Activated T-helper 1 cell treated with anti-CD3 and anti-CD28 coated beads, Interleukin-12 subunit alpha, Interleukin-12 subunit beta, Interleukin-2, Interleukin-4 antibody, amounts not matched to agents 30 ng/mL and 10 ng/mL and 1 ng/mL, durations not matched to agents 14 hours and 24 hours and 36 hours (primary cell): ENCODE measurements at regions not wholly inside any gene's neighbourhood (a gene's known extent, or its start where the extent isn't known, plus 50 kb on each side); places are given as distances from the start of the nearest gene placed in this dataset.

ENCODE experiments used
- DNase-seq: peaks from one replicate; pipeline ENCODE4 v3.0.0; 2021; ENCODE audit warnings: low spot score
- H3K27ac Mint-ChIP-seq: one replicate; pipeline ENCODE4 v1.8.0; 2021; ENCODE audit warnings: mild to moderate bottlenecking, mixed read lengths
- H3K27me3 Mint-ChIP-seq: one replicate; pipeline ENCODE4 v1.8.0; 2022; ENCODE audit warnings: mild to moderate bottlenecking, moderate library complexity, mixed read lengths; ENCODE audit not compliant: insufficient read depth
- H3K36me3 Mint-ChIP-seq: one replicate; pipeline ENCODE4 v1.8.0; 2021; ENCODE audit warnings: low read depth, mixed read lengths
- H3K4me1 Mint-ChIP-seq: one replicate; pipeline ENCODE4 v1.8.0; 2021; ENCODE audit warnings: low read depth, mixed read lengths
- H3K4me3 Mint-ChIP-seq: one replicate; pipeline ENCODE4 v1.8.0; 2021; ENCODE audit warnings: mild to moderate bottlenecking, moderate library complexity, mixed read lengths
- H3K9me3 Mint-ChIP-seq: one replicate; pipeline ENCODE4 v1.8.0; 2021; ENCODE audit warnings: mixed read lengths
- intact Hi-C: fragments of 100-400 bp; cut with micrococcal nuclease; formaldehyde crosslinking; loops from one replicate; pipeline ENCODE4 v1.15.1; 2024

- no peak overlapping the region for H3K27ac Mint-ChIP-seq
- no peaks in the 10 kb centered on the region for H3K4me1 Mint-ChIP-seq
Measured at GRCh38 chr1:162983671-162984425, 85.3 kb upstream of the RGS4 start.

GRCh38 chr1:162982364-162982763 lies 86.8 kb upstream of the RGS4 start:
- H3K27ac Mint-ChIP-seq, result no peak overlapping the region
- DNase-seq, result no peak
- no peak overlapping the region for H3K4me3 Mint-ChIP-seq
- H3K4me1 Mint-ChIP-seq, result no peaks in the 10 kb centered on the region
- intact Hi-C loops, result no loop called here
- H3K36me3 Mint-ChIP-seq, result no peaks in the 10 kb centered on the region
- no peaks in the 10 kb centered on the region for H3K27me3 Mint-ChIP-seq
- H3K9me3 Mint-ChIP-seq, result no peaks in the 10 kb centered on the region

More at GRCh38 chr1:162983671-162984425, 85.3 kb upstream of the RGS4 start:
- no peaks in the 10 kb centered on the region for H3K9me3 Mint-ChIP-seq
- H3K27me3 Mint-ChIP-seq, result no peaks in the 10 kb centered on the region
- no peaks in the 10 kb centered on the region for H3K36me3 Mint-ChIP-seq
- intact Hi-C loops, result no loop called here
- H3K4me3 Mint-ChIP-seq, result no peak overlapping the region
- no peak for DNase-seq

GRCh38 chr1:162977944-162978568 lies 91.1 kb upstream of the RGS4 start:
- DNase-seq, result no peak
- Mint-ChIP-seq H3K36me3 (no peaks in the 10 kb centered on the region), H3K9me3 (no peaks in the 10 kb centered on the region), H3K27me3 (no peaks in the 10 kb centered on the region), H3K4me1 (no peaks in the 10 kb centered on the region), H3K27ac (no peak overlapping the region), H3K4me3 (no peak overlapping the region)
- intact Hi-C loops, result no loop called here

- Mint-ChIP-seq H3K9me3 (no peaks in the 10 kb centered on the region), H3K4me3 (no peak overlapping the region), H3K36me3 (no peaks in the 10 kb centered on the region), H3K27me3 (no peaks in the 10 kb centered on the region), H3K27ac (no peak overlapping the region), H3K4me1 (no peaks in the 10 kb centered on the region)
- intact Hi-C loops, result no loop called here
- no peak for DNase-seq
Measured at GRCh38 chr1:162976628-162977027, 92.5 kb upstream of the RGS4 start.

- no peaks in the 10 kb centered on the region for H3K4me1 Mint-ChIP-seq
- H3K4me3 Mint-ChIP-seq, result no peak overlapping the region
- H3K27me3 Mint-ChIP-seq, result no peaks in the 10 kb centered on the region
- no peaks in the 10 kb centered on the region for H3K36me3 Mint-ChIP-seq
- H3K27ac Mint-ChIP-seq, result no peak overlapping the region
- intact Hi-C loops, result no loop called here
- no peaks in the 10 kb centered on the region for H3K9me3 Mint-ChIP-seq
- no peak for DNase-seq
Measured at GRCh38 chr1:162974810-162975209, 94.4 kb upstream of the RGS4 start.

GRCh38 chr1:162973381-162973795 lies 95.8 kb upstream of the RGS4 start:
- H3K27ac Mint-ChIP-seq, result no peak overlapping the region
- no peak for DNase-seq

GRCh38 chr1:162972773-162973172 lies 96.4 kb upstream of the RGS4 start:
- intact Hi-C loops, result no loop called here
- DNase-seq, result no peak
- Mint-ChIP-seq H3K9me3 (no peaks in the 10 kb centered on the region), H3K27ac (no peak overlapping the region), H3K27me3 (no peaks in the 10 kb centered on the region), H3K36me3 (no peaks in the 10 kb centered on the region), H3K4me1 (no peaks in the 10 kb centered on the region), H3K4me3 (no peak overlapping the region)

More at GRCh38 chr1:162973381-162973795, 95.8 kb upstream of the RGS4 start:
- Mint-ChIP-seq H3K9me3 (no peaks in the 10 kb centered on the region), H3K36me3 (no peaks in the 10 kb centered on the region), H3K4me3 (no peak overlapping the region), H3K4me1 (no peaks in the 10 kb centered on the region), H3K27me3 (no peaks in the 10 kb centered on the region)
- intact Hi-C loops, result no loop called here

GRCh38 chr1:162970021-162970420 lies 99.1 kb upstream of the RGS4 start:
- Mint-ChIP-seq H3K4me1 (no peaks in the 10 kb centered on the region), H3K27me3 (no peaks in the 10 kb centered on the region), H3K4me3 (no peak overlapping the region), H3K27ac (no peak overlapping the region), H3K36me3 (no peaks in the 10 kb centered on the region), H3K9me3 (no peaks in the 10 kb centered on the region)
- intact Hi-C loops, result no loop called here
- no peak for DNase-seq

- DNase-seq, result no peak
- intact Hi-C loops, result no loop called here
- no peak overlapping the region for H3K4me3 Mint-ChIP-seq
- no peaks in the 10 kb centered on the region for H3K36me3 Mint-ChIP-seq
- H3K4me1 Mint-ChIP-seq, result no peaks in the 10 kb centered on the region
- no peaks in the 10 kb centered on the region for H3K27me3 Mint-ChIP-seq
- no peak overlapping the region for H3K27ac Mint-ChIP-seq
- H3K9me3 Mint-ChIP-seq, result no peaks in the 10 kb centered on the region
Measured at GRCh38 chr1:162966613-162967012, 102.5 kb upstream of the RGS4 start.

GRCh38 chr1:162964901-162965300 lies 103.9 kb upstream of the CCDC190 start:
- no peaks in the 10 kb centered on the region for H3K9me3 Mint-ChIP-seq
- intact Hi-C loops, result no loop called here
- no peaks in the 10 kb centered on the region for H3K36me3 Mint-ChIP-seq

GRCh38 chr1:162956922-162957321 lies 95.9 kb upstream of the CCDC190 start:
- Mint-ChIP-seq H3K27ac (no peak overlapping the region), H3K9me3 (no peaks in the 10 kb centered on the region), H3K27me3 (no peaks in the 10 kb centered on the region), H3K4me3 (no peak overlapping the region), H3K4me1 (peaks cover 4% of the 10 kb centered on the region), H3K36me3 (no peaks in the 10 kb centered on the region)
- DNase-seq, result no peak
- intact Hi-C loops, result no loop called here

More at GRCh38 chr1:162964901-162965300, 103.9 kb upstream of the CCDC190 start:
- no peak overlapping the region for H3K27ac Mint-ChIP-seq
- no peaks in the 10 kb centered on the region for H3K27me3 Mint-ChIP-seq
- no peak for DNase-seq
- H3K4me1 Mint-ChIP-seq, result no peaks in the 10 kb centered on the region
- no peak overlapping the region for H3K4me3 Mint-ChIP-seq

- Mint-ChIP-seq H3K36me3 (no peaks in the 10 kb centered on the region), H3K27me3 (no peaks in the 10 kb centered on the region), H3K9me3 (no peaks in the 10 kb centered on the region), H3K4me3 (no peak overlapping the region), H3K4me1 (peaks cover 6% of the 10 kb centered on the region), H3K27ac (no peak overlapping the region)
- no peak for DNase-seq
- intact Hi-C loops, result loop anchor here (5.0 kb wide), 1 partner anchor 118 kb away; no protein-coding TSS in a partner anchor
Measured at GRCh38 chr1:162954824-162955223, 93.8 kb upstream of the CCDC190 start.

GRCh38 chr1:162952956-162953355 lies 92.0 kb upstream of the CCDC190 start:
- Mint-ChIP-seq H3K4me1 (peaks cover 6% of the 10 kb centered on the region), H3K27me3 (peaks cover 3% of the 10 kb centered on the region), H3K4me3 (no peak overlapping the region), H3K27ac (no peak overlapping the region), H3K9me3 (no peaks in the 10 kb centered on the region), H3K36me3 (no peaks in the 10 kb centered on the region)
- intact Hi-C loops, result loop anchor here (5.0 kb wide), 1 partner anchor 116 kb away; no protein-coding TSS in a partner anchor
- no peak for DNase-seq
